Endothelial cell of umbilical vein (primary cell): ENCODE measurements at regions not wholly inside any gene's neighbourhood (a gene's known extent, or its start where the extent isn't known, plus 50 kb on each side); places are given as distances from the start of the nearest gene placed in this dataset.

Source experiments
- BruUV-seq: library from RNA; stranded (reverse); fragments of 400-500 nt; replicated peaks from 2 replicates; lab custom pipeline; 2021; lab: Mats Ljungman, UMichigan
- CTCF ChIA-PET: fragments of 300-600, 350-600 bp; sonication (Branson Sonifier 250); formaldehyde crosslinking; loops from one replicate; lab custom pipeline; 2021; ENCODE audit warnings: antibody characterized with exemption, inconsistent platforms; lab: Charles Lee
- POLR2A ChIA-PET: fragments of 300-600, 350-600 bp; sonication (Branson Sonifier 250); formaldehyde crosslinking; loops from one replicate; lab custom pipeline; 2021; ENCODE audit warnings: antibody characterized with exemption, inconsistent platforms; lab: Charles Lee
- DNase-seq: peaks from one replicate; pipeline ENCODE4 v3.0.0-alpha.2; 2011; ENCODE audit warnings: low read depth, low spot score
- FAIRE-seq: peaks from 2 replicates; lab custom pipeline; 2011; peaks lifted over from hg19 to GRCh38; lab: Jason Lieb, UNC
- H2AFZ ChIP-seq: 2 replicates; pipeline ENCODE4 v1.6.0; 2012; ENCODE audit warnings: low read depth, low read length, control low read depth, inconsistent platforms
- H3K27ac ChIP-seq: 2 replicates; pipeline ENCODE4 v1.5.1; 2011; ENCODE audit warnings: low read depth, mild to moderate bottlenecking, control low read depth, low read length, moderate library complexity; ENCODE audit not compliant: insufficient read depth
- H3K27me3 ChIP-seq, 2 experiments: 2 replicates each; pipeline versions ENCODE4 v1.6.0 to v1.6.1; 2011; ENCODE audit warnings: low read length in 2 of 2, mixed read lengths in 1 of 2; ENCODE audit not compliant: control insufficient read depth in 2 of 2, insufficient read depth in 2 of 2
- H3K36me3 ChIP-seq, 2 experiments: 2 replicates in 1 of 2; 3 replicates in 1 of 2; pipeline ENCODE4 v1.5.1; 2011; ENCODE audit warnings: low read length in 2 of 2, mild to moderate bottlenecking in 1 of 2, moderate library complexity in 1 of 2; ENCODE audit not compliant: control insufficient read depth in 2 of 2, insufficient read depth in 2 of 2; ENCODE audit errors: extremely low read depth in 1 of 2
- H3K4me1 ChIP-seq: 3 replicates; pipeline ENCODE4 v1.5.1; 2011; ENCODE audit warnings: mild to moderate bottlenecking, low read length; ENCODE audit not compliant: control insufficient read depth, insufficient read depth; ENCODE audit errors: extremely low read depth
- H3K4me2 ChIP-seq: 2 replicates; pipeline ENCODE4 v1.6.1; 2011; ENCODE audit warnings: low read length, control low read depth, mixed read lengths; ENCODE audit not compliant: insufficient read depth
- H3K4me3 ChIP-seq, 3 experiments: fragments of 200-600 bp in 1 of 3; sonication (generic), shearing (Covaris generic) in 1 of 3; replicated peaks in 1 of 3; 2 replicates each; pipeline ENCODE4 v1.5.1; 2011 to 2016; ENCODE audit warnings: control low read depth in 3 of 3, low read length in 3 of 3, mild to moderate bottlenecking in 2 of 3, inconsistent platforms in 1 of 3, low read depth in 1 of 3, moderate library complexity in 1 of 3; ENCODE audit not compliant: insufficient read depth in 1 of 3
- H3K79me2 ChIP-seq: 2 replicates; pipeline ENCODE4 v1.6.0; 2012; ENCODE audit warnings: low read length, inconsistent platforms; ENCODE audit not compliant: control insufficient read depth, insufficient read depth
- H3K9ac ChIP-seq: replicated peaks from 2 replicates; pipeline ENCODE3; 2011; ENCODE audit warnings: low read length, control low read depth; ENCODE audit not compliant: insufficient read depth; ENCODE audit errors: extremely low read depth
- H3K9me1 ChIP-seq: replicated peaks from 3 replicates; pipeline ENCODE4 v1.6.0; 2011; ENCODE audit warnings: mild to moderate bottlenecking, low read length; ENCODE audit not compliant: control insufficient read depth, insufficient read depth; ENCODE audit errors: extremely low read depth
- H3K9me3 ChIP-seq: replicated peaks from 2 replicates; pipeline ENCODE4 v1.5.1; 2012; ENCODE audit warnings: low read length, inconsistent platforms; ENCODE audit not compliant: control insufficient read depth, insufficient read depth
- H4K20me1 ChIP-seq: replicated peaks from 2 replicates; pipeline ENCODE3; 2011; ENCODE audit warnings: mild to moderate bottlenecking, low read length; ENCODE audit not compliant: control insufficient read depth, insufficient read depth; ENCODE audit errors: extremely low read depth
- EZH2 ChIP-seq: IDR thresholded peaks from 2 replicates; pipeline ENCODE4 v1.6.1; 2012; ENCODE audit warnings: borderline replicate concordance, low read depth, mild to moderate bottlenecking, moderate library complexity, low read length, inconsistent platforms; ENCODE audit not compliant: severe bottlenecking
- FOS ChIP-seq: IDR thresholded peaks from 2 replicates; pipeline ENCODE4 v1.6.1; 2011; ENCODE audit warnings: mild to moderate bottlenecking, low read length, moderate library complexity, borderline replicate concordance; ENCODE audit not compliant: insufficient read depth
- GATA2 ChIP-seq: IDR thresholded peaks from 2 replicates; pipeline ENCODE4 v1.7.0; 2011; ENCODE audit warnings: low read depth, mild to moderate bottlenecking, moderate library complexity, mixed read lengths, low read length; ENCODE audit not compliant: insufficient read length, insufficient read depth
- JUN ChIP-seq: IDR thresholded peaks from 2 replicates; pipeline ENCODE4 v1.6.1; 2011; ENCODE audit warnings: borderline replicate concordance, low read depth; ENCODE audit not compliant: insufficient read length, insufficient read depth
- MYC ChIP-seq: IDR thresholded peaks from one replicate; pipeline ENCODE4 v1.6.1; 2011; ENCODE audit warnings: mild to moderate bottlenecking, low read depth, low read length
- POLR2A ChIP-seq: IDR thresholded peaks from 2 replicates; pipeline ENCODE4 v1.6.1; 2012; ENCODE audit warnings: low read depth, mild to moderate bottlenecking, control low read depth, low read length
- POLR2AphosphoS5 ChIP-seq: IDR thresholded peaks from 2 replicates; pipeline ENCODE4 v1.6.1; 2012; ENCODE audit warnings: low read depth, mild to moderate bottlenecking, control low read depth, low read length, moderate library complexity; ENCODE audit not compliant: insufficient read depth
- dilution Hi-C: fragments of 300-500 bp; cut with MboI; formaldehyde crosslinking; loops from one replicate; pipeline ENCODE4 v1.15.0; 2019; ENCODE audit warnings: low sequenced_read_pairs; ENCODE audit not compliant: extremely low pct_ligation_motif_present
- intact Hi-C: fragments of 100-400 bp; cut with micrococcal nuclease; formaldehyde crosslinking; loops from one replicate; pipeline ENCODE4 v1.10.0; 2022
- TF ChIP-seq, protein P1 (sequence below): IDR thresholded peaks from 2 replicates; pipeline ENCODE4 v1.6.1; 2011; ENCODE audit not compliant: insufficient read depth, insufficient read length
- TF ChIP-seq, protein P2 (sequence below), 2 donors: IDR thresholded peaks; 1 replicate in 1 of 2; 2 replicates in 1 of 2; pipeline ENCODE4 v1.5.1; 2011; ENCODE audit warnings: low read length in 2 of 2, mild to moderate bottlenecking in 2 of 2, moderate library complexity in 2 of 2, control low read depth in 1 of 2, inconsistent platforms in 1 of 2, low read depth in 1 of 2; ENCODE audit not compliant: insufficient read depth in 1 of 2; ENCODE audit errors: extremely low read depth in 1 of 2

DNA sequence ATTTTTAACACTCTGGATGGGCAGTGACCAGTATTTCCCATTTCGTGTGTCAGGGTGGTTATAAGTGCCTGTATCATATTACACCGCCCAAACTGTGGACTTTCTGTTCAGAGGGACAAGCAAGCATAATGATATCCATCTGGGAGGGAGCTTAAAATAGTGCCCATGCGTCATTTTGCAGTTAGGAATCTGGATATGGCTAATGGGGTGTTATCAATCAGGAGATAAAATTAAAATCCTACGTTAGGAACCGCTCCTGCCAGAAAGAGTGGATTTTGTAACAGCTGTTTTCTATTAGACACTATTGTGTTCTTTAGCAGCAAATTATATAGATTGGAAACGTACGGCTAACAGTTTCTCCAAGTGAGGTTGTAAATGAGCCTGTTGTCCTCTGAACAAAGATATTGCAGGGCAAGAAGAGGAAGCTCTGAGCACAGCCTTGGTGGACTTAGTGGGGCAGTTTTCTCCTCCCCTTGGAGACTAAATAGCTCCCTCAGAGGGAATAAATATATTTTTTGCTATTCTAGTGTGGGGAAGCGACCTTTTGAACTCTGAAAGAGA lies 160.4 kb downstream of the SPATA31D1 start:
- TF ChIP-seq, protein P1, sequence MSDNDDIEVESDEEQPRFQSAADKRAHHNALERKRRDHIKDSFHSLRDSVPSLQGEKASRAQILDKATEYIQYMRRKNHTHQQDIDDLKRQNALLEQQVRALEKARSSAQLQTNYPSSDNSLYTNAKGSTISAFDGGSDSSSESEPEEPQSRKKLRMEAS, result no peak
- TF ChIP-seq MYC (no peak), FOS (no peak), JUN (no peak), EZH2 (no peak)
- intact Hi-C loops (no loop called here), dilution Hi-C loops (no loop called here)
- ChIA-PET CTCF (no interaction called here), POLR2A (no interaction called here)
- Histone ChIP-seq H3K27ac (no peak overlapping the region), H3K4me1 (no peaks in the 10 kb centered on the region), H3K4me3 (no peak overlapping the region), H3K79me2 (no peaks in the 10 kb centered on the region), H4K20me1 (no peaks in the 10 kb centered on the region), H3K9ac (no peak overlapping the region), H2AFZ (no peak overlapping the region), H3K4me2 (no peak overlapping the region), H3K27me3 (no peaks in the 10 kb centered on the region), H3K9me3 (no peaks in the 10 kb centered on the region), H3K36me3 (no peaks in the 10 kb centered on the region), H3K9me1 (no peaks in the 10 kb centered on the region)
- no TSS peak for BruUV-seq
- DNase-seq, result no peak
- FAIRE-seq, result no peak

DNA sequence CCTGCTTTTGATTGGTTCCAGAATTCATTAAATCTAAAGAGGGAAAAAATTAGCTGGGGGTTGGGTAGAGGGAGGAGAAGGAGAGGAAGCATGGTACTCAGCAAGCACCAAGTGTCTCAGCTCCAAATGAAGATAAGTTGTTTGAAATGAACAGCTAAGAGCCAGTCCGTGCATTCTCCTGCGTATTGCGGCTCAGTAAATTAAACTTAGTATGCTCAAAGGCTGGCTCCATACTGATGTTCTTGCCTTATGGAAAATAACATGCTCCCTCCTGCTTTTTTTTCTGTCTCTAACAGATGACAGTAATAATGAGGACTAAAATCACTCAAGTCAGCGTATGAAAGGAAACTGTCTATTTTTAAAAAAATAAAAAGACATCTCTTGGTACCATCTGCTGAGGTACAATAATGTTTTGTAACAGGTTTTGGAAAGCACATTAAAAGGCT lies 161.0 kb downstream of the SPATA31D1 start:
- DNase-seq (no peak), FAIRE-seq (no peak)
- no peak overlapping the region for H2AFZ ChIP-seq
- ChIA-PET POLR2A (no interaction called here), CTCF (no interaction called here)
- H3K4me3 ChIP-seq, result no peak overlapping the region
- intact Hi-C loops (no loop called here), dilution Hi-C loops (no loop called here)
- no peak overlapping the region for H3K4me2 ChIP-seq
- no peaks in the 10 kb centered on the region for H3K79me2 ChIP-seq
- no peaks in the 10 kb centered on the region for H3K4me1 ChIP-seq
- no peak overlapping the region for H3K9ac ChIP-seq
- H3K27me3 ChIP-seq, result no peaks in the 10 kb centered on the region
- TF ChIP-seq POLR2A (no peak), POLR2AphosphoS5 (no peak), GATA2 (no peak), MYC (no peak), JUN (no peak), FOS (no peak), EZH2 (no peak)
- TF ChIP-seq, protein P2, sequence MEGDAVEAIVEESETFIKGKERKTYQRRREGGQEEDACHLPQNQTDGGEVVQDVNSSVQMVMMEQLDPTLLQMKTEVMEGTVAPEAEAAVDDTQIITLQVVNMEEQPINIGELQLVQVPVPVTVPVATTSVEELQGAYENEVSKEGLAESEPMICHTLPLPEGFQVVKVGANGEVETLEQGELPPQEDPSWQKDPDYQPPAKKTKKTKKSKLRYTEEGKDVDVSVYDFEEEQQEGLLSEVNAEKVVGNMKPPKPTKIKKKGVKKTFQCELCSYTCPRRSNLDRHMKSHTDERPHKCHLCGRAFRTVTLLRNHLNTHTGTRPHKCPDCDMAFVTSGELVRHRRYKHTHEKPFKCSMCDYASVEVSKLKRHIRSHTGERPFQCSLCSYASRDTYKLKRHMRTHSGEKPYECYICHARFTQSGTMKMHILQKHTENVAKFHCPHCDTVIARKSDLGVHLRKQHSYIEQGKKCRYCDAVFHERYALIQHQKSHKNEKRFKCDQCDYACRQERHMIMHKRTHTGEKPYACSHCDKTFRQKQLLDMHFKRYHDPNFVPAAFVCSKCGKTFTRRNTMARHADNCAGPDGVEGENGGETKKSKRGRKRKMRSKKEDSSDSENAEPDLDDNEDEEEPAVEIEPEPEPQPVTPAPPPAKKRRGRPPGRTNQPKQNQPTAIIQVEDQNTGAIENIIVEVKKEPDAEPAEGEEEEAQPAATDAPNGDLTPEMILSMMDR (IDR thresholded peaks at IDR 0.05; ENCODE audit: extremely low read depth in 1 of 2, insufficient read depth in 1 of 2, low read depth in 1 of 2, low read length in 2 of 2), result no peak
- TF ChIP-seq, protein P1, result no peak
- no TSS peak for BruUV-seq
- no peaks in the 10 kb centered on the region for H4K20me1 ChIP-seq
- H3K9me1 ChIP-seq, result no peaks in the 10 kb centered on the region
- H3K9me3 ChIP-seq, result no peaks in the 10 kb centered on the region
- no peak overlapping the region for H3K27ac ChIP-seq
- H3K36me3 ChIP-seq, result no peaks in the 10 kb centered on the region
